ENCODE measurements at regions not wholly inside any gene's neighbourhood (a gene's known extent, or its start where the extent isn't known, plus 50 kb on each side); places are given as distances from the start of the nearest gene placed in this dataset.

DNA sequence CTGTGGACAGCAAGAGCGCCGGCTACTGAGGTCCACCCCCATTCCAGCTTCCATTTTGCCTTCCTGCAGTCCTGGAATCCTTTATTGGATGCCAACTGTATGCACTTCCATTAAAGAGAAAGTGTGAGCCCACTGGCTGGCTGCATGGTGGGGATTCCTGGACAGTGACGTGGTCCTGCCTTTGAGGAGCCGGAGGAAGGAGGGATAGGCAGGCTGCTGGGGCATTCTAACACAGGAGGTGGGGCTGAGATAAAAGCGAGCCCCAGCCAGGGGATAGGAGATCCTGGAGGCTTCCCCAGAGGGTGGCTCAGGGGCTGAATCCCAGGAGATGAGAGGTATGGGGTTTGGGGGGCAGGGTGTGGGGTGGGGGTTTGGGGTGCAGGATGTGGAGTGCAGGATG lies 984.7 kb downstream of the BRD1 start:
- TF ChIP-seq, protein P1, sequence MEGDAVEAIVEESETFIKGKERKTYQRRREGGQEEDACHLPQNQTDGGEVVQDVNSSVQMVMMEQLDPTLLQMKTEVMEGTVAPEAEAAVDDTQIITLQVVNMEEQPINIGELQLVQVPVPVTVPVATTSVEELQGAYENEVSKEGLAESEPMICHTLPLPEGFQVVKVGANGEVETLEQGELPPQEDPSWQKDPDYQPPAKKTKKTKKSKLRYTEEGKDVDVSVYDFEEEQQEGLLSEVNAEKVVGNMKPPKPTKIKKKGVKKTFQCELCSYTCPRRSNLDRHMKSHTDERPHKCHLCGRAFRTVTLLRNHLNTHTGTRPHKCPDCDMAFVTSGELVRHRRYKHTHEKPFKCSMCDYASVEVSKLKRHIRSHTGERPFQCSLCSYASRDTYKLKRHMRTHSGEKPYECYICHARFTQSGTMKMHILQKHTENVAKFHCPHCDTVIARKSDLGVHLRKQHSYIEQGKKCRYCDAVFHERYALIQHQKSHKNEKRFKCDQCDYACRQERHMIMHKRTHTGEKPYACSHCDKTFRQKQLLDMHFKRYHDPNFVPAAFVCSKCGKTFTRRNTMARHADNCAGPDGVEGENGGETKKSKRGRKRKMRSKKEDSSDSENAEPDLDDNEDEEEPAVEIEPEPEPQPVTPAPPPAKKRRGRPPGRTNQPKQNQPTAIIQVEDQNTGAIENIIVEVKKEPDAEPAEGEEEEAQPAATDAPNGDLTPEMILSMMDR (conservative IDR thresholded peaks at IDR 0.05), result no peak
- no peak overlapping the region for H3K27ac ChIP-seq

DNA sequence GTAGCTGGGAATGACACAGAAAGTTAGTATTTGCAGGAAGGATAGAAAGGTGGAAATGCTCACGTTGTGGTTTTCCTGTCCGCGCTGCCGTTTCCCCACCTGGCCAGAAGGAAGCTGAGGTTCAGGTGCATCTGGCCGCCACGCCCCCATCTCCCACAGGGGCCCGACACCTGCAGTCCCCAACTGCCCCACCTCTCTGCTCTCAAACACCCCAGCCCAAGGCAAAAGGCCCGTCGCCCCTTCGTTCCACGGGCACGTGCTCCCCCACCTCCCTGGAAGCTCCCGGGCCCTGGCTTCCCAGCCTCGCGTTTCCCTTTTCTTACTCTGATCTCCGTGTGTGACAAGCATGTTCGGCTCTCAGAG lies 985.1 kb downstream of the BRD1 start:
- TF ChIP-seq, protein P1 (conservative IDR thresholded peaks at IDR 0.05), result no peak
- H3K27ac ChIP-seq, result no peak overlapping the region

DNA sequence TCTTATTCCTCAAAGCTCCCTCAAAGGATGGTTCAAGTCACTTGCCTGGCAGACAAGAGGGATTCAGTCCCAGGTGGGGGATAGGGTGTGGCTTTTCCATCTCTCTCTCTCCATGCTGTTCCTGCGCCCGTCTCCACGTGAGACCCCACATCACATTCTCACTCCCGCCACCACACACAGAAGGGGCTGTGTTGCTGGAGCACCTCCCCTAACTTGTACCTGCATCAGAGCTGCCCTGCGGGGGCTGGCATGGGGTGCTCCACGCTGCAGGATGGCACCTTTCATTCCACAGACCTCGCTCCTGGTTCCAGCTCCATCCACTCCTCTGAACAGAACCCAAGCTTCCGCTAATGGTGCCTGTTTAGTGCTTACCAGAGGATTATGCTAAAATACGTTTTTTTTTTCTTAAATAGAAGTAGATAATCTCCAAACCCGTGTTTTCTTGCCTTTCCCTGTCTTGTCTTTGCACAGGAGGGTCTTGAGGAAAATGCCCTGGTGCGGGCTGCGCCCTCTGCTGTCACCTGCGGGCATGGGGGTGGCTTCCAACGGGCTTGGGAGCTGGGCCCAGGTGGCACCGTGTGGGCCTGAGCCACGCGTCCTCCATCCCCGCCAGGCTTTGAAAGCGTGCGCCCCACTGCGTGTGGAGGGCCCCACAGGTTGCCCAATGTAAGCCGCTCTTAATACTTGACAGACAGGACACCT lies 985.6 kb downstream of the BRD1 start:
- TF ChIP-seq, protein P1 (conservative IDR thresholded peaks at IDR 0.05), result no peak
- no peak overlapping the region for H3K27ac ChIP-seq

DNA sequence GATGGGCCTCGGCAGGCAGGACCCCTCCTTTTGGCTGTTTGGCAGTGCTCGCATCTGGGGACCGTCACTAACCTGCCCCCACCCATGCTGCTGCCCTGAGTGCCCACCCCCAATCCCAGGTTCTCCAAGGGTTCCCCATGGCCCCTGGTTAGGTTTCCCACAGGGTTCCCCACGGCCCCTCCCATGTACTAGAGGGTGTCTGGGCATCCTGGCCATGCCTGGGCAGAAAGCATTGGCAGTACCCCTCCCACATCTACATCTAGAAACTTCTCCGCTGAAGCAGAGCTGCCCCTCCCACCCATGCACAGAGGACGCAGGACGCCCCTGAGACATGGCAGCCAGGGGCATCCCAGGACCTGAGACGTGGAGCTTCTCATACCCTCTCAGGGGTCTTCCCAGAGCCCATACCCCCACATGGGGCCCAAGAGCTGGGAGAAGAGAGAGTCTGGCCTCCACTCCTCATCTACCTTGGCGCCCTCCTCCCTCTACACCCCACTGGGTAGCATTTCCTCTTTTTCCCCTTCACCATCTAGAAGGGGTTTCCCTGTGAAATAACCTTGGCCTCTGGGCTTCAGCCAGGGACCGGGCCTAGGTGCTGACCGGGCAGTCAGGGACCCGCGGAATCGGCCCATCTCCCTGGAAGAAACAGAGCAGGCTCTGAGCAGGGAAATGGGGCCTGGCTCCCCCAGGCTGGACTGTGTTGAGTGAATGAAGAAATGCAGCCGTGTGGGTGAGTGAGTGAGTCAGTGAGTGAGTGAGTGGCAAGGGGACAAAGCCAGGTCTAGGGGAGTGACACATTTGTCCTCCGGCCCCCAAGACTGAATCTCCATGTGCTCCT lies 987.3 kb downstream of the BRD1 start:
- H3K27ac ChIP-seq, result no peak overlapping the region
- TF ChIP-seq, protein P1 (conservative IDR thresholded peaks at IDR 0.05), result no peak

DNA sequence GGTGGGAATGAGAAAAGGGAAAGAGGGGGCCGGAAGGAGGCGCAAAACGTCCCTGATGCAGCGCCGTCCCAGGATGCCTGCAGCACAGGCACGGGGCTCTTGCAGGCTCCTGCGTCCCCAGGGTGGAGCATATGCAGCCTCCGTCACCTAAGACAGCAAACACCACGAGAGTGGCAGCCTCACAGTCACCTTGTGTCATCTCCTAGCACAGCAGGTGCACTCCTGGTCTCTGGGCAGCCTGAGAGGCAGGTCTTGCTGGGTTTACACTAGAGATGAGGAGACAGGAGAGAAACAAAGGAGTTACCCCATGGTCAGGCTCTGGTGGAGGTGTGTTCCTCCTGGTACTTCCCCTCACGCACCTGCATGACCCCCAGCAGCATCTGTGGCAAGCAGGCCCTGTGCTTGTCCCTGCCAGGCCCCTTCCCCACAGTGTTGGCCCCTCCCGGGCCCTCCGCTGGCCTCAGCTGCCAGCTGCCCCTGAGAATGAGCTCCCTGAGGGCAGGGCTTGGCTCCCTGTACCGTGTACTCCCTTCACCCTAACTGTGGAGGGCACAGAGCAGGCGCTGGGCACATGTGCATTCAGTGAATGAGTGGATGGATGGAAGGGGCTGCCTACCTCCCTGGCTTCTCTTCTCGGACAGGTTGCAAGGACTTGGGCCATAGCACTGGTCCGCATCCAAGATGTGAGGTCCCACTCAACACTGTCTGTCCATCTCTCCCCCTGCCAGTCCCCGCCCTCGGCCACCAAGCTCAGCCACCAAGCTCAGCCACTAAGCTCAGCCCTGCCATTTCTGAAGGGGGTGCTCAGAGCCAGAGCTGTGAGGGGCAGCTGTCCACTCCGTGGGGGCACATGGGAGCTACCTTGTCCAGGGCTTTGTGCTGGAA lies 988.6 kb downstream of the BRD1 start:
- no peak overlapping the region for H3K27ac ChIP-seq
- TF ChIP-seq, protein P1 (conservative IDR thresholded peaks at IDR 0.05), result no peak

DNA sequence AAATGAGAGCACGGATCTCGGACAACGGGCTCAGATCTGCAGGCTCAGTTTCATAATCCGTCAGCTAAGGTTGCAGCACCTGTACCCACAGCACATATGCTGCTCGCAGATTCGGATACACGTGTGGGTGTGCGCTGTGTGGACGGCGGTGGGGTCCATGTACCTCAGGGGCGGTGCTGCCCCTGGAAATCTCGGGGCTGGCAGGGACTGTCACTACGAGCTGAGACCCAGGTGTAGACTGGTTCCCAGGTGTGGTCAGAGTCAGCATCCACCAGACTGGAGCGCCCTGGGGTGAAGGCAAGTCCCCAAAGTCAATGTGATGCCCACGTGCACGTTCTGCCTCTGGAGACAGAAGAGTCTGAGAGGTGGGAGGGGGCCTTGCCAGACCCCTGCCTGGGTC lies 989.3 kb downstream of the BRD1 start:
- TF ChIP-seq, protein P1 (conservative IDR thresholded peaks at IDR 0.05), result no peak
- no peak overlapping the region for H3K27ac ChIP-seq

Measured in VCaP (cell line).